OCI-LY1 (cell line): ENCODE measurements at regions not wholly inside any gene's neighbourhood (a gene's known extent, or its start where the extent isn't known, plus 50 kb on each side); places are given as distances from the start of the nearest gene placed in this dataset.

ENCODE experiments used
- CTCF ChIP-seq: fragments of 200-600 bp; sonication (generic), shearing (Covaris generic); IDR thresholded peaks from 2 replicates; pipeline ENCODE4 v1.5.1; 2017; ENCODE audit warnings: mild to moderate bottlenecking, antibody characterized with exemption, low read length, moderate library complexity, mixed read lengths
- EZH2 ChIP-seq: fragments of 200-600 bp; sonication (generic), shearing (Covaris generic); IDR thresholded peaks from 2 replicates; pipeline ENCODE4 v1.8.0; 2017; ENCODE audit warnings: borderline replicate concordance, mixed run types, mild to moderate bottlenecking, antibody characterized with exemption, low read length, moderate library complexity, mixed read lengths

- TF ChIP-seq CTCF (no peak), EZH2 (no peak)
These were observed 446.9 kb downstream of the HAO1 start for GRCh38 chr20:7493311-7493710.
